ENCODE measurements at regions not wholly inside any gene's neighbourhood (a gene's known extent, or its start where the extent isn't known, plus 50 kb on each side); places are given as distances from the start of the nearest gene placed in this dataset.

DNA sequence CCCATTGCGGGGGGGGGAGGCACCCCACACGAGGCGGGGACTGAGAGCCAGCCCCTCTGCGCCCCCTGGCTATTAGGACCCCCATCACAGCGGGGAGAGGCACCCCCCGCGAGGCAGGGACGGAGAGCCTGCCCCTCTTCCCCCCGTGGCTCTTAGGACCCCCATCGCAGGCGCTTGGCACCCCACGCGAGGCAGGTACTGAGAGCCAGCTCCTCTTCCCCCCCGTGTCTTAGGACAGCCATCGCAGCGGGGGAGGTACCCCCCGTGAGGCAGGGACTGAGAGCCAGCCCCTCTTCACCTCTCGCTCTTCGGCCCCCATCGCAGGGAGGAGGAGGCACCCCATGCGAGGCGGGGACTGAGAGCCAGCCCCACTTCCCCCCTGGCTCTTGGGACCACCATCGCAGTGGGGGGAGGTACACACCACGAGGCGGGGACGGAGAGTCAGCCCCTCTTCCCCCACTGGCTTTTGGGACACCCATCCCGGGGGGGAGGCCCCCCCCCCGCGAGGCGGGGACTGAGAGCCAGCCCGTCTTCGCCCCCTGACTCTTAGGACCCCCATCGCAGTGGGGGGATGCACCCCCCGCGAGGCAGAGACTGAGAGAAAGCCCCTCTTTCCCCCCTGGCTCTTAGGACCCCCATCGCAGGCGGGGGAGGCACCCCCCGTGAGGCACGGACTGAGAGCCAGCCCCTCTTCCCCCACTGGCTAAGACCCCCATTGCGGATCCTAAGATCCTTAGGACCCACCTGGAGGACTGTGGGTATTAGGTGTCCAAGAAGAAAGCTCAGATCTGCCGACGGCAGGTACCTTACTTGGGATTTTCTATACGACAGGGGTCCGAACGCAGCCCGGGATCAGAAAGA is 198.6 kb upstream of the PZP start:
- TF ChIP-seq, protein P1, sequence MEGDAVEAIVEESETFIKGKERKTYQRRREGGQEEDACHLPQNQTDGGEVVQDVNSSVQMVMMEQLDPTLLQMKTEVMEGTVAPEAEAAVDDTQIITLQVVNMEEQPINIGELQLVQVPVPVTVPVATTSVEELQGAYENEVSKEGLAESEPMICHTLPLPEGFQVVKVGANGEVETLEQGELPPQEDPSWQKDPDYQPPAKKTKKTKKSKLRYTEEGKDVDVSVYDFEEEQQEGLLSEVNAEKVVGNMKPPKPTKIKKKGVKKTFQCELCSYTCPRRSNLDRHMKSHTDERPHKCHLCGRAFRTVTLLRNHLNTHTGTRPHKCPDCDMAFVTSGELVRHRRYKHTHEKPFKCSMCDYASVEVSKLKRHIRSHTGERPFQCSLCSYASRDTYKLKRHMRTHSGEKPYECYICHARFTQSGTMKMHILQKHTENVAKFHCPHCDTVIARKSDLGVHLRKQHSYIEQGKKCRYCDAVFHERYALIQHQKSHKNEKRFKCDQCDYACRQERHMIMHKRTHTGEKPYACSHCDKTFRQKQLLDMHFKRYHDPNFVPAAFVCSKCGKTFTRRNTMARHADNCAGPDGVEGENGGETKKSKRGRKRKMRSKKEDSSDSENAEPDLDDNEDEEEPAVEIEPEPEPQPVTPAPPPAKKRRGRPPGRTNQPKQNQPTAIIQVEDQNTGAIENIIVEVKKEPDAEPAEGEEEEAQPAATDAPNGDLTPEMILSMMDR (IDR thresholded peaks at IDR 0.05 in 4 of 5, conservative IDR thresholded peaks at IDR 0.05 in 1 of 5): no peak
- no peak for TF ChIP-seq POLR2A (IDR thresholded peaks at IDR 0.05)

Measured in gastrocnemius medialis (tissue), 4 donors.